Peyer's patch (tissue), 4 donors: ENCODE measurements at regions not wholly inside any gene's neighbourhood (a gene's known extent, or its start where the extent isn't known, plus 50 kb on each side); places are given as distances from the start of the nearest gene placed in this dataset.

ENCODE experiments used
- POLR2A ChIP-seq, 2 donors: fragments of 450-650 bp; IDR thresholded peaks; one replicate each; pipeline ENCODE4 v1.5.1; 2017; ENCODE audit warnings: antibody characterized with exemption in 2 of 2, mild to moderate bottlenecking in 2 of 2, moderate library complexity in 2 of 2
- TF ChIP-seq, protein P1 (sequence below), 6 experiments: fragments of 450-650 bp in 4 of 6; fragments of 200-600 bp in 2 of 6; sonication (generic) in 1 of 6; IDR thresholded peaks; one replicate each; pipeline ENCODE4 v1.5.1; 2017 to 2019; ENCODE audit warnings: antibody characterized with exemption in 6 of 6, mild to moderate bottlenecking in 3 of 6, moderate library complexity in 1 of 6

DNA sequence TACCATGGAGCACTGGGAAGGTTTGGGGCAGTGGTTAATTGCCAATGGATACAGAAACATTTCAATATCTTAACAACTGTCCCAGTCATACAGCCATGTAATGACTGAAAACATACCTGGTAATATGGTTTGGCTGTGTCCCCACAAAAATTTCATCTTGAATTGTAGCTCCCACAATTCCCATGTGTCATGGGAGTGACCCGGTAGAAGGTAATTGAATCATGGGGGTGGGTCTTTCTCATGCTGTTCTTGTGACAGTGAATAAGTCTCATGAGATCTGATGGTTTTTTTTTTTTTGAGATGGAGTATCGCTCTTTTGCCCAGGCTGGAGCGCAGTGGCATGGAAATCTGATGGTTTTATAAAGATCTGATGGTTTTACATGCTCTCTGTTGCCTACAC lies 284.4 kb downstream of the TCF7L2 start:
- TF ChIP-seq, protein P1, sequence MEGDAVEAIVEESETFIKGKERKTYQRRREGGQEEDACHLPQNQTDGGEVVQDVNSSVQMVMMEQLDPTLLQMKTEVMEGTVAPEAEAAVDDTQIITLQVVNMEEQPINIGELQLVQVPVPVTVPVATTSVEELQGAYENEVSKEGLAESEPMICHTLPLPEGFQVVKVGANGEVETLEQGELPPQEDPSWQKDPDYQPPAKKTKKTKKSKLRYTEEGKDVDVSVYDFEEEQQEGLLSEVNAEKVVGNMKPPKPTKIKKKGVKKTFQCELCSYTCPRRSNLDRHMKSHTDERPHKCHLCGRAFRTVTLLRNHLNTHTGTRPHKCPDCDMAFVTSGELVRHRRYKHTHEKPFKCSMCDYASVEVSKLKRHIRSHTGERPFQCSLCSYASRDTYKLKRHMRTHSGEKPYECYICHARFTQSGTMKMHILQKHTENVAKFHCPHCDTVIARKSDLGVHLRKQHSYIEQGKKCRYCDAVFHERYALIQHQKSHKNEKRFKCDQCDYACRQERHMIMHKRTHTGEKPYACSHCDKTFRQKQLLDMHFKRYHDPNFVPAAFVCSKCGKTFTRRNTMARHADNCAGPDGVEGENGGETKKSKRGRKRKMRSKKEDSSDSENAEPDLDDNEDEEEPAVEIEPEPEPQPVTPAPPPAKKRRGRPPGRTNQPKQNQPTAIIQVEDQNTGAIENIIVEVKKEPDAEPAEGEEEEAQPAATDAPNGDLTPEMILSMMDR (IDR thresholded peaks at IDR 0.05), result no peak
- no peak for TF ChIP-seq POLR2A (IDR thresholded peaks at IDR 0.05)
